Prostate gland (tissue), 2 donors: ENCODE measurements at regions not wholly inside any gene's neighbourhood (a gene's known extent, or its start where the extent isn't known, plus 50 kb on each side); places are given as distances from the start of the nearest gene placed in this dataset.

Source experiments
- POLR2A ChIP-seq: fragments of 450-650 bp; IDR thresholded peaks from one replicate; pipeline ENCODE4 v1.6.1; 2016; ENCODE audit warnings: antibody characterized with exemption, mild to moderate bottlenecking
- POLR2AphosphoS5 ChIP-seq: sonication (generic); formaldehyde crosslinking; IDR thresholded peaks from one replicate; pipeline ENCODE4 v1.6.1; 2017; ENCODE audit warnings: antibody characterized with exemption
- TF ChIP-seq, protein P1 (sequence below), 4 experiments: fragments of 200-600 bp in 2 of 4; fragments of 450-650 bp in 2 of 4; sonication (generic) in 2 of 4; IDR thresholded peaks; 1 replicate in 3 of 4; 2 replicates in 1 of 4; pipeline ENCODE4 v1.5.1; 2016 to 2019; ENCODE audit warnings: antibody characterized with exemption in 4 of 4, mild to moderate bottlenecking in 2 of 4, moderate library complexity in 2 of 4

DNA sequence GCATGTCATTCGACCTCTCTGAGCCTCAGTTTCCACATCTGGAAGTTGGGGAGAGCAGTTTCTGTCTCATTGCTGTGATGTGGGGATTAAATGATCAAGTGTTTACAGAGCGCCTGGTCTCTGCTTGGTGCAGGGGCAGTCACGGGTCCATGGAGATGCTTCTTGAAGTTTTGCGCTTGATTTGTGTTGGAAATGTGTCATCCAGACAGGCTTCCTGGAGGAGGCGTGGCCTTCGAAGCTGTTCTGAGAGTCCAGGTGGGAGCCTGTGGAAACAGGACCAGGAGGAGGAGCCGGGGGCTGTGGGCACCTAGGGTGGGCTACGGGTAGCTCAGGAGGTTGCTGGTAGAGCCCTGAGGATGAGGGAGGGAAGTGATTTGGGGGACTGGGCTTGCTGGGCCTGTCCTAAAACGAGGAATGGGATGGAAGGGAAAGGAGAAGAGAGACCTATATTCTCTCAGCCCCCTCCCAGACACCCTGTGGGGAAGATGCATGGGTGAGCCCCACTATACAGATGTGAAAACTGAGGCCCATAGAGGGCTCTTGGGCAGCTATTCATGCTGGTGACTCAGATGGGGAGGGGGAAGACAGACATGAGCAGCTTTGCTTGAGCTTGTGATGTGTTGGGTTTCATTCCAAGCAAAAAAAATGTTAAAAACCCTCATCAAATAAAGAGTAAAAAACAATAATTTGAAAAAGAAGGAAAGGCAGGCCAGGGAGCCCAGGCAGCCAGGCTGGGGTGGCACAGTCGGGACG is 107.2 kb upstream of the WNT4 start:
- TF ChIP-seq POLR2AphosphoS5 (no peak), POLR2A (no peak)
- TF ChIP-seq, protein P1, sequence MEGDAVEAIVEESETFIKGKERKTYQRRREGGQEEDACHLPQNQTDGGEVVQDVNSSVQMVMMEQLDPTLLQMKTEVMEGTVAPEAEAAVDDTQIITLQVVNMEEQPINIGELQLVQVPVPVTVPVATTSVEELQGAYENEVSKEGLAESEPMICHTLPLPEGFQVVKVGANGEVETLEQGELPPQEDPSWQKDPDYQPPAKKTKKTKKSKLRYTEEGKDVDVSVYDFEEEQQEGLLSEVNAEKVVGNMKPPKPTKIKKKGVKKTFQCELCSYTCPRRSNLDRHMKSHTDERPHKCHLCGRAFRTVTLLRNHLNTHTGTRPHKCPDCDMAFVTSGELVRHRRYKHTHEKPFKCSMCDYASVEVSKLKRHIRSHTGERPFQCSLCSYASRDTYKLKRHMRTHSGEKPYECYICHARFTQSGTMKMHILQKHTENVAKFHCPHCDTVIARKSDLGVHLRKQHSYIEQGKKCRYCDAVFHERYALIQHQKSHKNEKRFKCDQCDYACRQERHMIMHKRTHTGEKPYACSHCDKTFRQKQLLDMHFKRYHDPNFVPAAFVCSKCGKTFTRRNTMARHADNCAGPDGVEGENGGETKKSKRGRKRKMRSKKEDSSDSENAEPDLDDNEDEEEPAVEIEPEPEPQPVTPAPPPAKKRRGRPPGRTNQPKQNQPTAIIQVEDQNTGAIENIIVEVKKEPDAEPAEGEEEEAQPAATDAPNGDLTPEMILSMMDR (IDR thresholded peaks at IDR 0.05): no peak
